ENCODE measurements at regions not wholly inside any gene's neighbourhood (a gene's known extent, or its start where the extent isn't known, plus 50 kb on each side); places are given as distances from the start of the nearest gene placed in this dataset.

GRCh38 chr18:56330366-56331110, 307.9 kb downstream of the TXNL1 start:
- H3K9ac ChIP-seq (ENCODE audit: low read length) = no peak overlapping the region
- H3K9me3 ChIP-seq (ENCODE audit: control insufficient read depth, low read depth, low read length) = no peaks in the 10 kb centered on the region
- H3K4me3 ChIP-seq (ENCODE audit: low read length) = no peak overlapping the region

GRCh38 chr18:56329536-56329935, 308.9 kb downstream of the TXNL1 start:
- no peaks in the 10 kb centered on the region for H3K4me1 ChIP-seq (ENCODE audit: control insufficient read depth, low read depth, low read length)
- no peak overlapping the region for H3K27ac ChIP-seq (ENCODE audit: low read length)
- no peaks in the 10 kb centered on the region for H3K27me3 ChIP-seq (ENCODE audit: control insufficient read depth, insufficient read depth, low read length)
- no peak overlapping the region for H3K4me3 ChIP-seq (ENCODE audit: low read length)
- H3K9me3 ChIP-seq (ENCODE audit: control insufficient read depth, low read depth, low read length) = no peaks in the 10 kb centered on the region
- H3K9ac ChIP-seq (ENCODE audit: low read length) = no peak overlapping the region
- H3K36me3 ChIP-seq (ENCODE audit: control insufficient read depth, low read depth, low read length) = no peaks in the 10 kb centered on the region

More at GRCh38 chr18:56330366-56331110, 307.9 kb downstream of the TXNL1 start:
- Histone ChIP-seq H3K27me3 (ENCODE audit: control insufficient read depth, insufficient read depth, low read length) (no peaks in the 10 kb centered on the region), H3K27ac (ENCODE audit: low read length) (no peak overlapping the region), H3K4me1 (ENCODE audit: control insufficient read depth, low read depth, low read length) (no peaks in the 10 kb centered on the region), H3K36me3 (ENCODE audit: control insufficient read depth, low read depth, low read length) (no peaks in the 10 kb centered on the region)

GRCh38 chr18:56327191-56327885, 311.1 kb downstream of the TXNL1 start:
- H3K9ac ChIP-seq (ENCODE audit: low read length) = no peak overlapping the region
- H3K27me3 ChIP-seq (ENCODE audit: control insufficient read depth, insufficient read depth, low read length) = no peaks in the 10 kb centered on the region
- no peak overlapping the region for H3K4me3 ChIP-seq (ENCODE audit: low read length)
- no peaks in the 10 kb centered on the region for H3K36me3 ChIP-seq (ENCODE audit: control insufficient read depth, low read depth, low read length)
- H3K27ac ChIP-seq (ENCODE audit: low read length) = no peak overlapping the region
- no peaks in the 10 kb centered on the region for H3K4me1 ChIP-seq (ENCODE audit: control insufficient read depth, low read depth, low read length)
- no peaks in the 10 kb centered on the region for H3K9me3 ChIP-seq (ENCODE audit: control insufficient read depth, low read depth, low read length)

- no peaks in the 10 kb centered on the region for H3K9me3 ChIP-seq (ENCODE audit: control insufficient read depth, low read depth, low read length)
- no peak overlapping the region for H3K9ac ChIP-seq (ENCODE audit: low read length)
- H3K27me3 ChIP-seq (ENCODE audit: control insufficient read depth, insufficient read depth, low read length) = no peaks in the 10 kb centered on the region
- H3K4me3 ChIP-seq (ENCODE audit: low read length) = no peak overlapping the region
- H3K36me3 ChIP-seq (ENCODE audit: control insufficient read depth, low read depth, low read length) = no peaks in the 10 kb centered on the region
- H3K27ac ChIP-seq (ENCODE audit: low read length) = no peak overlapping the region
- H3K4me1 ChIP-seq (ENCODE audit: control insufficient read depth, low read depth, low read length) = no peaks in the 10 kb centered on the region
Observed at GRCh38 chr18:56326336-56327072, 311.9 kb downstream of the TXNL1 start.

- Histone ChIP-seq H3K9me3 (ENCODE audit: control insufficient read depth, low read depth, low read length) (no peaks in the 10 kb centered on the region), H3K27ac (ENCODE audit: low read length) (no peak overlapping the region)
Observed at GRCh38 chr18:56323673-56324072, 314.7 kb downstream of the TXNL1 start.

GRCh38 chr18:56322406-56322805, 316.0 kb downstream of the TXNL1 start:
- H3K9ac ChIP-seq (ENCODE audit: low read length) = no peak overlapping the region
- H3K9me3 ChIP-seq (ENCODE audit: control insufficient read depth, low read depth, low read length) = no peaks in the 10 kb centered on the region
- no peak overlapping the region for H3K4me3 ChIP-seq (ENCODE audit: low read length)
- H3K27ac ChIP-seq (ENCODE audit: low read length) = no peak overlapping the region
- no peaks in the 10 kb centered on the region for H3K27me3 ChIP-seq (ENCODE audit: control insufficient read depth, insufficient read depth, low read length)
- no peaks in the 10 kb centered on the region for H3K4me1 ChIP-seq (ENCODE audit: control insufficient read depth, low read depth, low read length)
- H3K36me3 ChIP-seq (ENCODE audit: control insufficient read depth, low read depth, low read length) = no peaks in the 10 kb centered on the region

More at GRCh38 chr18:56323673-56324072, 314.7 kb downstream of the TXNL1 start:
- Histone ChIP-seq H3K4me1 (ENCODE audit: control insufficient read depth, low read depth, low read length) (no peaks in the 10 kb centered on the region), H3K9ac (ENCODE audit: low read length) (no peak overlapping the region), H3K36me3 (ENCODE audit: control insufficient read depth, low read depth, low read length) (no peaks in the 10 kb centered on the region), H3K27me3 (ENCODE audit: control insufficient read depth, insufficient read depth, low read length) (no peaks in the 10 kb centered on the region), H3K4me3 (ENCODE audit: low read length) (no peak overlapping the region)

- H3K9me3 ChIP-seq (ENCODE audit: control insufficient read depth, low read depth, low read length) = no peaks in the 10 kb centered on the region
- H3K36me3 ChIP-seq (ENCODE audit: control insufficient read depth, low read depth, low read length) = no peaks in the 10 kb centered on the region
- no peak overlapping the region for H3K9ac ChIP-seq (ENCODE audit: low read length)
- H3K4me1 ChIP-seq (ENCODE audit: control insufficient read depth, low read depth, low read length) = no peaks in the 10 kb centered on the region
- H3K27ac ChIP-seq (ENCODE audit: low read length) = no peak overlapping the region
- no peak overlapping the region for H3K4me3 ChIP-seq (ENCODE audit: low read length)
- H3K27me3 ChIP-seq (ENCODE audit: control insufficient read depth, insufficient read depth, low read length) = no peaks in the 10 kb centered on the region
Observed at GRCh38 chr18:56321470-56321869, 316.9 kb downstream of the TXNL1 start.

- H3K4me1 ChIP-seq (ENCODE audit: control insufficient read depth, low read depth, low read length) = no peaks in the 10 kb centered on the region
- no peaks in the 10 kb centered on the region for H3K27me3 ChIP-seq (ENCODE audit: control insufficient read depth, insufficient read depth, low read length)
- no peak overlapping the region for H3K9ac ChIP-seq (ENCODE audit: low read length)
- H3K36me3 ChIP-seq (ENCODE audit: control insufficient read depth, low read depth, low read length) = no peaks in the 10 kb centered on the region
- H3K9me3 ChIP-seq (ENCODE audit: control insufficient read depth, low read depth, low read length) = no peaks in the 10 kb centered on the region
- H3K4me3 ChIP-seq (ENCODE audit: low read length) = no peak overlapping the region
- no peak overlapping the region for H3K27ac ChIP-seq (ENCODE audit: low read length)
Observed at GRCh38 chr18:56319953-56320352, 318.4 kb downstream of the TXNL1 start.

GRCh38 chr18:56316727-56317126, 321.7 kb downstream of the TXNL1 start:
- H3K4me1 ChIP-seq (ENCODE audit: control insufficient read depth, low read depth, low read length) = no peaks in the 10 kb centered on the region
- no peaks in the 10 kb centered on the region for H3K9me3 ChIP-seq (ENCODE audit: control insufficient read depth, low read depth, low read length)
- no peak overlapping the region for H3K9ac ChIP-seq (ENCODE audit: low read length)
- H3K4me3 ChIP-seq (ENCODE audit: low read length) = no peak overlapping the region
- H3K36me3 ChIP-seq (ENCODE audit: control insufficient read depth, low read depth, low read length) = no peaks in the 10 kb centered on the region
- no peaks in the 10 kb centered on the region for H3K27me3 ChIP-seq (ENCODE audit: control insufficient read depth, insufficient read depth, low read length)
- H3K27ac ChIP-seq (ENCODE audit: low read length) = no peak overlapping the region

GRCh38 chr18:56315363-56315762, 323.0 kb downstream of the TXNL1 start:
- Histone ChIP-seq H3K27ac (ENCODE audit: low read length) (no peak overlapping the region), H3K36me3 (ENCODE audit: control insufficient read depth, low read depth, low read length) (no peaks in the 10 kb centered on the region), H3K27me3 (ENCODE audit: control insufficient read depth, insufficient read depth, low read length) (no peaks in the 10 kb centered on the region), H3K4me3 (ENCODE audit: low read length) (no peak overlapping the region), H3K9me3 (ENCODE audit: control insufficient read depth, low read depth, low read length) (no peaks in the 10 kb centered on the region), H3K4me1 (ENCODE audit: control insufficient read depth, low read depth, low read length) (no peaks in the 10 kb centered on the region), H3K9ac (ENCODE audit: low read length) (no peak overlapping the region)

GRCh38 chr18:56314396-56314795, 324.0 kb downstream of the TXNL1 start:
- H3K27ac ChIP-seq (ENCODE audit: low read length) = no peak overlapping the region
- no peaks in the 10 kb centered on the region for H3K9me3 ChIP-seq (ENCODE audit: control insufficient read depth, low read depth, low read length)
- H3K27me3 ChIP-seq (ENCODE audit: control insufficient read depth, insufficient read depth, low read length) = no peaks in the 10 kb centered on the region
- no peaks in the 10 kb centered on the region for H3K36me3 ChIP-seq (ENCODE audit: control insufficient read depth, low read depth, low read length)
- H3K4me3 ChIP-seq (ENCODE audit: low read length) = no peak overlapping the region
- no peak overlapping the region for H3K9ac ChIP-seq (ENCODE audit: low read length)
- no peaks in the 10 kb centered on the region for H3K4me1 ChIP-seq (ENCODE audit: control insufficient read depth, low read depth, low read length)
